Stimulated activated CD4-positive, alpha-beta T cell treated with anti-CD3 and anti-CD28 coated beads, Interleukin-4, amount 100 ng/mL, for 48 hours (primary cell): ENCODE measurements at regions not wholly inside any gene's neighbourhood (a gene's known extent, or its start where the extent isn't known, plus 50 kb on each side); places are given as distances from the start of the nearest gene placed in this dataset.

ENCODE experiments used
- DNase-seq, 2 donors: peaks; one replicate each; pipeline ENCODE4 v3.0.0-alpha.2; 2020; ENCODE audit warnings: low read depth in 2 of 2

DNA sequence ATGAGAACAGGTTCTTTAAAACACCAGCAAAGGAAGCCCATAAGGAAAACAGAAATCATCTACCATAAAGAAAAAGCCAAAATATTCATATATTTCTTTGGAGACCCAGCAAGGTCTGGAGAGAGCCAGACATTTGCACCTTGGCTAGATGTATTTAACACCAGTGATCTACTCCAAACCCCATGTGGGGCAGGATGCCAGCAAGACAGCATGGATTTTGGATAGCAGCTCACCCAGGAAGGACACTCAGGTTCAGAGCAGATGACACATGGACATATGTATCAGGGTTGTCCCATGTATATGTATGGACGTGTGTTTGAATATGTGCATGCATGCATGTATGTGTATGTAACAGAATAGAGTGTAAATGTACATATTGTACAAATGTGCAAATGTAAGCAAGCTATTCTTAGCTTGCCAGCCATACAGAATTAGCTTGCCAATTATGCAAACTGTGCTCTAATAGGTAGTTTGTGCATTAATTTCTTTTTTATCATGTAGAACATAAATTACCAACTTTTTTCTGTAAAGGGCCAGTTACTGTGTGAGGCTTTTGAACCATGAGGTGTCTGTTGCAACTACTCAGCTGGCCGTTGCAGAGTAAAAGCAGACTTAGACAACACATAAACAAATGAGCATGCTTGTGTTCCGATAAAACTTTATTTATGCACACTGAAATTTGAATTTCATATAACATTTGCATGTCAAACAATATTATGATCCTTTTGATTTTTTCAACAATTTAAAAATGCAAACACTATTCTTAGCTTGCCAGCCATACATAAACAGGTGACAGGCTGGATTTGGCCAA, 73.5 kb upstream of the KAZN start:
- DNase-seq: no peak

DNA sequence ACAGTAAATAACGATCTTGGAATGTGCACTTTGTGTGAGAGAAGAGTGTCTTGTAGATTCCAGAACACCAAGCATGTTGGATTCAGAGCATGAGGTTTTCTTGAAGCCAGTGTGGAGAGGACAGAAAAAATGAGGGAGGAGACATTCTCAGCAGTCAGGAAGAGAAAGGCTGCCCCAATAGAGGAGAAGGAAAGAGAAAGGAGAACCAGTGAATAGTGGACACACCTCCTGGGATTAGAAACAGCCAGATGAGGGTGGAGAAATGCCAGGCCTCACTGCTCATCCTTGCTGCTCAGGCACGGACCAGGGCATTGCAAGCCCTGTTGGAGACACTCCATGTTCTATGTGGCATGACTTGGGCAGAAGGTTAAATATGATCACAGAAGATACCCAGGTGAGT, 69.0 kb upstream of the KAZN start:
- DNase-seq: no peak

DNA sequence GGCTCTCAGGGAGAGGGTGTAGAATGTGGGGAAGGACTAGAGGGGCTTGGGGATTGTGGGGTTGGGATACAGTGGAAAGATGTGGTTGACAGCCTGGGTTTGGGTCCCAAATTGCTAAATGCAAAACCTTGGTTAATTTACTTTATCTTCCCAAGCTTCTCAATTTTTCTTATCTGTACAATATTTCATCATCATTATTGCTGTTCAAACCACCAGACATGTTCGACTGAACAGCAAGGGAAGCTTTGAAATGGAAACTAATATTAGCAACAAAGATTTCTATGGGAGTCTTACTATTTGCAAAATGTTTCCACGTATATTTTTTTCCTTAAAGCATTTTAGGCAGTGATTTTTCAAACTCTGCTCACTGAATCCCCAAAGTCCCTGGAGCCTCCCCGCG, 67.0 kb upstream of the KAZN start:
- DNase-seq: no peak

DNA sequence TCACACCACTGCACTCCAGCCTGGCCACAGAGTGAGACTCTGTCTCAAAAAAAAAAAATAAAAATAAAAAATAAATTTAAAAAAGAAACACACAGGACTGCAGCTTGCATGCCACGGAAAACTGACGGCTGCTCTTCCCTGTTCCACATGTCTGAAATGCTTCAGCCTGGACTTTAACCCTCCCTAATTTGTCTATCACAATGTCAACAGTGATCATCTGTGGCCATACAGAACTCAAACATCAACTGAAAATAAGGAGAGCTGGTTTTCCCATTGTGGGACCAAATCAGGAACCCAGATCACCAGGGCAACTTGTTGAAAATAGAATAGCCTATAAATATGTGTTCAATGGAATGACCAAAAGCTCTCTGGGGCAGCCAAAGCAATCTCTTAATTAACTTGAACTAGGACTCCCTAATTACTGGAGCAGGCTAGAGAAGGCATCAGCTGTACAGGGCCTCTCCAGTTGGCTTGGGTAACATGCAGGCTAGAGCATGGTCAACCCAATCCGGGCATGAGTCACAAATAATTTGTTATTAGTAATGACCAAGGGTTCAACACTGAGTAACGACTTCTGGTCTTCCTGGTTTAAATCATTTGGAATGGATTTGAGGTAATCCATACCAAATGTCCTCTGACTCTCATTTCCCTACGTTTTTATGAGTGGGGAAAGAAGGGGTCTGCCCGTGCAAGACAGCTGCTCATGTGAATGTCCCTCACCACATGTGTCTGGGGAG, 62.7 kb upstream of the KAZN start:
- DNase-seq: no peak

DNA sequence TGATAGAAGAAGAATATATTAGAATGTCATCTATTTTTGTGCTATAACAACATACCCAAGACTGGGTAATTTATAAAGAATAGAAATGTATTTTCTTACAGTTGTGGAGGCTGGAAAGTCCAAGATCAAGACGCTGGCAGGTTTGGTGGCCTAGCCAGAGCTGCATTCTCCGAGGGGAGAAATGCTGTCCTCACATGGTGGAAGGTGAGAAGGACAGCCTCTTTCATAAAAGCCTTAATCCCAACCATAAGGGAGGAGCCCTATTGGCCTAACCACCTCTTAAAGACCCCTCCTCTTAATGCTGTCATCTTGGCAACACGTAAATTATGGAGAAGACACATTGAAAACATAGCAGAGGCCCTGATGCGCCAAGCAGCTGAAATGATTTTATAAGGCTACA, 60.1 kb upstream of the KAZN start:
- no peak for DNase-seq

DNA sequence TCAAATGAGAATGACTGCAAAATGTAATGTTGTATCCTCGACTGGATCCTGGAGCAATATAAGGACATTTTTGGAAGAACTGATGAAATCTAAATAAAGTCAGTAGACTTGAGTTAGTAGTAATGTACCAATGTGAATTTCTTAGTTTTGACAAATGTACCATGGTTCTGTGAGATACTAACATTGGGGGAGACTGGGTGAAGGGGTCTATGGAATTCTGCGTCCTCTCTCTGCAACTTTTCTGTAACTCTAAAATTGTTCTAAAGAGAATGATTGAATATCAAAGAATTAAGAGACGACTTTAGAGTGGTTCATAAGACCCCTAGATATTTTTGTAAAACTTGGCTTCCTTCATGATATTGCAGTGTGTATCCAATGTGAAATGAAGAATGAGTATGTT, 59.2 kb upstream of the KAZN start:
- no peak for DNase-seq

DNA sequence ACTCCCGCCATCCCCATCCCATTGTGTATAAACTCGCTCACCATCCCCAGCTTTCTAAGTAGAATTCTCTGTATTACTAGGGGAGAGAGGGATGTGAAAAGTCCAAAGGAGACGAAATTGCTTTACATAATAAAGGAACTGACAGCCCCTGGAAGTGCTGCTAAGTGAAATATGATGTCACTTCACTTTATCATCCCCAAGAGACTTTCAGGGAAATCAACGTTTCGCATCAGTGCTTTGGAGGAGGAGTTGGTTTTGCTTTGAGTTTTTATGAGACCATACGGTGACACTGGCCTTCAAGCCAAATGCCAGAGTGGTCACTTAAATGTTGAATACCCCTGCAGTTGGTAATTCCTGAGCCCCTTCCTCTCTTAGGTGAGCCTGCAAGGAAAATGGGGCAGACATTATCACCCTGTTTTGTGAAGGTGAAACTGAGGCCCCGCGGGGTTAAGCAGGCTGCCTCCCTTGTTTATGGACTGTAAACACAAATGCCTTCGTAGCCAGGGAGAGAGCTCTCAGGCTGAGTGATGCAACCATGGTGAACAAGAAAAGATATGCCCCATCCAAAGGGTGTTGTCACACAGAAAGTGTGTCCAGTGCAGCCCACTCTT, 58.4 kb upstream of the KAZN start:
- DNase-seq: no peak

DNA sequence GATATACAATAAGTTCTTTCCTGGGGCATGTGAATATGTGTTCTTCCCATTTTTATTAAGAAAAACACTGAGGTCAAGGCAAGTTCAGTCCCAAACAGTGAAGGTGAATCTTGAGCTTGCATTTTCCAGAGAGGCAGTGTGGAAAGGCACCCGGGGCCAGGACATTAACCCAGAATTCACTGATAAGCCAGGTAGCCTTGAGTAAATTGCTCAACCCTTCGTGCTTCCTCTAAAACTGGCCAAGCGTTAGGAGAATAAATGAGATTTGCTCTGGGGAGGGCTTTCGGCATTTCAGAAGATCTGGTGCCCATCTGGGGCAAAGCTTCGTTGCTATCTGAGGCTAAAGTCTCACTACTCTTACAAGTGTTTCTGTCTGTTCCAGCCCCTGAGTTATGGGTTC, 57.1 kb upstream of the KAZN start:
- DNase-seq: no peak

DNA sequence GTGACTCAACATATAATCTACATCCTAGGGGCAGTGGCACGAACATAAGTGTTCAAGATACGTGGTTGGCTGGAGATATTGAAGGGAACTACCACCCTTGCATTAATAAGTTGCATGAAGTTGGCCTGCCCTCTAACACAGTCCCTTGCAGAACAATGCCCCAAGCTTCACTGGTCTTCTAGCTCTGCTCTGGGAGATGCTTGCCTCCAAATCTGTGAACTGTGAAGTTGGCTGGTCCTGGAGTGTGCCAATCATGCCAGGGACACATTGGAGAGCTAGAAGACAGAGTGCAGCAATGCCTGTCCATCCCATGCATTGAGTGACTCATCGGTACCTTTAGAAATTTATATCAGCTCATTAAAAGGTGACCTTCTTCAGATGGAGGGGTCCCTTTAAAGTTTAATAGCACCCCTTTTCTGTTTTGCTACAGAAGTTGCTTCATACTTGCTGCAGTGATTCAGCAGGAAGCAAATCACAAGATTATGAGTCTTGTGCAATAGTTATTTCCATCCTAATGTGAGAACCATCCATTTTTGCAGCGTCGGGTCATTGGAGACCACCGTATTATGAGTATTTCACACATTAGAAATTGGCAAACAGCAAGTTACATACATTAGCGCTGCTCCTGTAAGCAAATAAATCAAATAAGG, 55.2 kb upstream of the KAZN start:
- no peak for DNase-seq

DNA sequence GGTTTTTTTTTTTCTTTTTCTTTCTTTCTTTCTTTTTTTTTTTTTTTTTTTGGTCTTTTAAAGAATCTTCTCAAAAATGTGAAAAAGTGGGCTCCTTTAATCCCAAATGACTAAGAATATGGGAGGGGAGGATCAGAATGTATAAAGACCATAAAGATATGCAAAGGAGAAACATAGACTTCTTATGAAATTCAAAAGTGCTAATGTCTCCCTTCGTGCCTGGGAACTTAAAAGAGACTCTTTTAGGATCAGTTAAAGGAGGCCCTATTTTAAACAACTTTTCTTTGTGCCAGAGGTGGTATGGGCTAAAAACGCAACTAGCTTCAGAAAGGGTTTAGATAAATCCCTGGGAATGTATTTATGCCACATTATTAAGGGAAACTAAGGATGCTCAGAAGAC, 54.2 kb upstream of the KAZN start:
- DNase-seq: no peak

DNA sequence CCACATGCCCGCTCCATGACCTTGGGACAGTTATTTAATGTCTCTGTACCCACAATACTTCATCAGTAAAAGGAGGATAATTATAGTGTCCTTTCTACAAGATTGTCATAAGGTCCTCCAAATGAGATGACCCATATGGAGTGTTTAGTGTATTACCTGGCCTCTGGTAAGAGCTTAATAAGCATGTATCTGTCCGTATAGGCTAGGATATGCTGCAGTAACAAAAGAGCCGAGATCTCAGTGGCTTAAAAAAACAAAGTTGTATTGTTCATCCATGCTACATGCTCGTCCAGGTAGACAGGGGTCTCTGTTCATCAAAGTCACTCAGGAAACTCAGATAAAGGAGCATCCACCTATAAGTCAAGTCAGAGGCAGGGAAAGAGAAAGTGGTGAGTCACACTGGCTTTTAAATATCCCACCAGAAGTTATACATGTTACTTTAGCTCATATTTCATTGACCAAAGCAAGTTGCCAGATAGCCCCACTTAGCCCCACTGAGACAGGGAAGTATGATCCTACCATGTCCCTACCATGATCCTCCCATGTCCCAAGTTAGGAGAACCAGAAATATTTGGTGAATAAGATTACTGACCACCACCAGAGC, 53.0 kb upstream of the KAZN start:
- no peak for DNase-seq

DNA sequence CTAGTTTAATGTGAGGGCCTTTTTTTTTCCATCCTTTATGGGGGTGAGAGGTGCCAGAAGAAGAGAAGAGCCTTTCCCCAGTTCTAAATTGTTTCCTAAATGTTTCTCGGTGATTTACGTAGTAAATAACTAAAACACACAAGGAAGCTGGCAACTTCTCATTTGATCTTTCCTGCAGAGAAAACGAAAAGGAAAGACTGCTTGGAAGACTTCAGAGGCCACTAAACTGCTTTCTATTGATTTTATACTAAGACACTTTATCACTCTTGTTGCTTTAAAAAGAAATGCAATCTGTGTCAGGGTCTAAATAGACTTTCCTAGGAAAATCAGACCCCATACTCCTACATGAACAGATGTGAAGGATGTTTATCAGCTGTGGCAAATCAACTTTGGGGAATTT, 52.1 kb upstream of the KAZN start:
- no peak for DNase-seq
